Endothelial cell of umbilical vein (primary cell): ENCODE measurements at regions not wholly inside any gene's neighbourhood (a gene's known extent, or its start where the extent isn't known, plus 50 kb on each side); places are given as distances from the start of the nearest gene placed in this dataset.
A peak's percentile ranks its signal among the peaks of the same experiment; 100 is the strongest.

ENCODE experiments used
- BruUV-seq: library from RNA; stranded (reverse); fragments of 400-500 nt; replicated peaks from 2 replicates; lab custom pipeline; 2021; lab: Mats Ljungman, UMichigan
- CTCF ChIA-PET: fragments of 300-600, 350-600 bp; sonication (Branson Sonifier 250); formaldehyde crosslinking; loops from one replicate; lab custom pipeline; 2021; ENCODE audit warnings: antibody characterized with exemption, inconsistent platforms; lab: Charles Lee
- POLR2A ChIA-PET: fragments of 300-600, 350-600 bp; sonication (Branson Sonifier 250); formaldehyde crosslinking; loops from one replicate; lab custom pipeline; 2021; ENCODE audit warnings: antibody characterized with exemption, inconsistent platforms; lab: Charles Lee
- DNase-seq: peaks from one replicate; pipeline ENCODE4 v3.0.0-alpha.2; 2011; ENCODE audit warnings: low read depth, low spot score
- FAIRE-seq: peaks from 2 replicates; lab custom pipeline; 2011; peaks lifted over from hg19 to GRCh38; lab: Jason Lieb, UNC
- H2AFZ ChIP-seq: 2 replicates; pipeline ENCODE4 v1.6.0; 2012; ENCODE audit warnings: low read depth, low read length, control low read depth, inconsistent platforms
- H3K27ac ChIP-seq: 2 replicates; pipeline ENCODE4 v1.5.1; 2011; ENCODE audit warnings: low read depth, mild to moderate bottlenecking, control low read depth, low read length, moderate library complexity; ENCODE audit not compliant: insufficient read depth
- H3K27me3 ChIP-seq, 2 experiments: 2 replicates each; pipeline versions ENCODE4 v1.6.0 to v1.6.1; 2011; ENCODE audit warnings: low read length in 2 of 2, mixed read lengths in 1 of 2; ENCODE audit not compliant: control insufficient read depth in 2 of 2, insufficient read depth in 2 of 2
- H3K36me3 ChIP-seq, 2 experiments: 2 replicates in 1 of 2; 3 replicates in 1 of 2; pipeline ENCODE4 v1.5.1; 2011; ENCODE audit warnings: low read length in 2 of 2, mild to moderate bottlenecking in 1 of 2, moderate library complexity in 1 of 2; ENCODE audit not compliant: control insufficient read depth in 2 of 2, insufficient read depth in 2 of 2; ENCODE audit errors: extremely low read depth in 1 of 2
- H3K4me1 ChIP-seq: 3 replicates; pipeline ENCODE4 v1.5.1; 2011; ENCODE audit warnings: mild to moderate bottlenecking, low read length; ENCODE audit not compliant: control insufficient read depth, insufficient read depth; ENCODE audit errors: extremely low read depth
- H3K4me2 ChIP-seq: 2 replicates; pipeline ENCODE4 v1.6.1; 2011; ENCODE audit warnings: low read length, control low read depth, mixed read lengths; ENCODE audit not compliant: insufficient read depth
- H3K4me3 ChIP-seq, 3 experiments: fragments of 200-600 bp in 1 of 3; sonication (generic), shearing (Covaris generic) in 1 of 3; replicated peaks in 1 of 3; 2 replicates each; pipeline ENCODE4 v1.5.1; 2011 to 2016; ENCODE audit warnings: control low read depth in 3 of 3, low read length in 3 of 3, mild to moderate bottlenecking in 2 of 3, inconsistent platforms in 1 of 3, low read depth in 1 of 3, moderate library complexity in 1 of 3; ENCODE audit not compliant: insufficient read depth in 1 of 3
- H3K79me2 ChIP-seq: 2 replicates; pipeline ENCODE4 v1.6.0; 2012; ENCODE audit warnings: low read length, inconsistent platforms; ENCODE audit not compliant: control insufficient read depth, insufficient read depth
- H3K9ac ChIP-seq: replicated peaks from 2 replicates; pipeline ENCODE3; 2011; ENCODE audit warnings: low read length, control low read depth; ENCODE audit not compliant: insufficient read depth; ENCODE audit errors: extremely low read depth
- H3K9me1 ChIP-seq: replicated peaks from 3 replicates; pipeline ENCODE4 v1.6.0; 2011; ENCODE audit warnings: mild to moderate bottlenecking, low read length; ENCODE audit not compliant: control insufficient read depth, insufficient read depth; ENCODE audit errors: extremely low read depth
- H3K9me3 ChIP-seq: replicated peaks from 2 replicates; pipeline ENCODE4 v1.5.1; 2012; ENCODE audit warnings: low read length, inconsistent platforms; ENCODE audit not compliant: control insufficient read depth, insufficient read depth
- H4K20me1 ChIP-seq: replicated peaks from 2 replicates; pipeline ENCODE3; 2011; ENCODE audit warnings: mild to moderate bottlenecking, low read length; ENCODE audit not compliant: control insufficient read depth, insufficient read depth; ENCODE audit errors: extremely low read depth
- EZH2 ChIP-seq: IDR thresholded peaks from 2 replicates; pipeline ENCODE4 v1.6.1; 2012; ENCODE audit warnings: borderline replicate concordance, low read depth, mild to moderate bottlenecking, moderate library complexity, low read length, inconsistent platforms; ENCODE audit not compliant: severe bottlenecking
- FOS ChIP-seq: IDR thresholded peaks from 2 replicates; pipeline ENCODE4 v1.6.1; 2011; ENCODE audit warnings: mild to moderate bottlenecking, low read length, moderate library complexity, borderline replicate concordance; ENCODE audit not compliant: insufficient read depth
- GATA2 ChIP-seq: IDR thresholded peaks from 2 replicates; pipeline ENCODE4 v1.7.0; 2011; ENCODE audit warnings: low read depth, mild to moderate bottlenecking, moderate library complexity, mixed read lengths, low read length; ENCODE audit not compliant: insufficient read length, insufficient read depth
- JUN ChIP-seq: IDR thresholded peaks from 2 replicates; pipeline ENCODE4 v1.6.1; 2011; ENCODE audit warnings: borderline replicate concordance, low read depth; ENCODE audit not compliant: insufficient read length, insufficient read depth
- MYC ChIP-seq: IDR thresholded peaks from one replicate; pipeline ENCODE4 v1.6.1; 2011; ENCODE audit warnings: mild to moderate bottlenecking, low read depth, low read length
- POLR2A ChIP-seq: IDR thresholded peaks from 2 replicates; pipeline ENCODE4 v1.6.1; 2012; ENCODE audit warnings: low read depth, mild to moderate bottlenecking, control low read depth, low read length
- POLR2AphosphoS5 ChIP-seq: IDR thresholded peaks from 2 replicates; pipeline ENCODE4 v1.6.1; 2012; ENCODE audit warnings: low read depth, mild to moderate bottlenecking, control low read depth, low read length, moderate library complexity; ENCODE audit not compliant: insufficient read depth
- dilution Hi-C: fragments of 300-500 bp; cut with MboI; formaldehyde crosslinking; loops from one replicate; pipeline ENCODE4 v1.15.0; 2019; ENCODE audit warnings: low sequenced_read_pairs; ENCODE audit not compliant: extremely low pct_ligation_motif_present
- intact Hi-C: fragments of 100-400 bp; cut with micrococcal nuclease; formaldehyde crosslinking; loops from one replicate; pipeline ENCODE4 v1.10.0; 2022
- TF ChIP-seq, protein P1 (sequence below), 2 donors: IDR thresholded peaks; 1 replicate in 1 of 2; 2 replicates in 1 of 2; pipeline ENCODE4 v1.5.1; 2011; ENCODE audit warnings: low read length in 2 of 2, mild to moderate bottlenecking in 2 of 2, moderate library complexity in 2 of 2, control low read depth in 1 of 2, inconsistent platforms in 1 of 2, low read depth in 1 of 2; ENCODE audit not compliant: insufficient read depth in 1 of 2; ENCODE audit errors: extremely low read depth in 1 of 2
- TF ChIP-seq, protein P2 (sequence below): IDR thresholded peaks from 2 replicates; pipeline ENCODE4 v1.6.1; 2011; ENCODE audit not compliant: insufficient read depth, insufficient read length

DNA sequence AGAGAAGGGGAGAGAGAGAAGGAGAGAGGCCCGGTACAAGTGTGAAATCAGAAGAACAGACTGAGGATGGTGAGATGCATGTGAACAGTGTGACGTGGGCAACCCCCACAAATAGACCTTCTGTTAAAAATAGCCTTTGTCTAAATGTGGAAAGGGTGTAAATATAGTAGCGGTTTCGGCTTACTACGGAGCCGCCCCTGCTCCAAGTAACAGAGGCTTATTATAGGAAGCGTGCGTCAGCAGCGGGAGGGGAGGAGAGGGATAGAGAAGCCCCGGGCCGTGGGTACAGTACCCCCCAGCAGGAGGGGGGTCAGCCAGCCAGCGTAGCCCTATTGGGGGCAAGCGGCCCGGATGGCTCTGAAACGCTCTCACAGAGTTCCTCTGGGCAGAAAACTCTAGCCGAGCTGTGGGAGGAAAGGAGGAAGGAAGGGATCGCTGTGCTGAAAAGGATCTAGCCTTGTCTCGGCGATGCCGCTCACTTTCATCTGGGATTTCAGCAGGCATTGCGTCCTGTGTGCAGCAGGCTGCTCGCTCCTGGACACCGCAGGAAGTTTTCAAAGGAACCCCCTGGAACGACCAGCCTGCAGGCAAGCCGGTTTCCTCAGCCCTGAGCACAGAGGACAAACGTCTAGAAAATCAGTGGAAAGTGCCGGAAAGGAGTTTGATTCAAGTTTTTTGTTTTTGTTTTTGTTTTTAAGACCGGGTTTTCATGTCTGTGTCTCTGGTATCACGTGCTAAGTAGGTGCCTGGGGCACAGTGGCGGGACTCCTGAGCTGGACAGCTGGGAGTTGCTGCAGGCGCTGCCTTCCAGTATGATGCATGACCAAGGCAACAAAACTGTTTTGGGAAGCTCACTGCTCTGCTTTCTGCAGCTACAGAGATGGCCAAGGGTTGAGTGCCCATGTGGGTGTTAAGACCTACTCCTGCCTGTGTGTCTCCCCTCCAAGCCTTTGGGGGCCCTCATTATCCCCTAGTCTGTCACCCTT, 146.6 kb downstream of the SEC61B start:
- BruUV-seq = no TSS peak
- ChIA-PET POLR2A (no interaction called here), CTCF (interaction anchor here (0.7 kb wide), 1 partner anchor 62 kb away, joined by 3 read pairs; no protein-coding TSS in a partner anchor)
- Histone ChIP-seq H3K4me2 (peak overlapping the region; percentile 88), H3K27ac (no peak overlapping the region), H3K9me1 (no peaks in the 10 kb centered on the region), H3K9ac (peak overlapping the region; percentile 41), H3K27me3 (no peaks in the 10 kb centered on the region), H4K20me1 (no peaks in the 10 kb centered on the region), H3K36me3 (no peaks in the 10 kb centered on the region), H3K9me3 (no peaks in the 10 kb centered on the region), H2AFZ (peak overlapping the region; percentile 98), H3K4me3 (peak overlapping the region; percentile 17 to 59 (median 58)), H3K79me2 (no peaks in the 10 kb centered on the region), H3K4me1 (peaks cover 10% of the 10 kb centered on the region)
- peak; percentile 48 for DNase-seq
- dilution Hi-C loops = no loop called here
- FAIRE-seq = peak; percentile 97
- TF ChIP-seq JUN = no peak
- TF ChIP-seq GATA2 = no peak
- TF ChIP-seq, protein P1, sequence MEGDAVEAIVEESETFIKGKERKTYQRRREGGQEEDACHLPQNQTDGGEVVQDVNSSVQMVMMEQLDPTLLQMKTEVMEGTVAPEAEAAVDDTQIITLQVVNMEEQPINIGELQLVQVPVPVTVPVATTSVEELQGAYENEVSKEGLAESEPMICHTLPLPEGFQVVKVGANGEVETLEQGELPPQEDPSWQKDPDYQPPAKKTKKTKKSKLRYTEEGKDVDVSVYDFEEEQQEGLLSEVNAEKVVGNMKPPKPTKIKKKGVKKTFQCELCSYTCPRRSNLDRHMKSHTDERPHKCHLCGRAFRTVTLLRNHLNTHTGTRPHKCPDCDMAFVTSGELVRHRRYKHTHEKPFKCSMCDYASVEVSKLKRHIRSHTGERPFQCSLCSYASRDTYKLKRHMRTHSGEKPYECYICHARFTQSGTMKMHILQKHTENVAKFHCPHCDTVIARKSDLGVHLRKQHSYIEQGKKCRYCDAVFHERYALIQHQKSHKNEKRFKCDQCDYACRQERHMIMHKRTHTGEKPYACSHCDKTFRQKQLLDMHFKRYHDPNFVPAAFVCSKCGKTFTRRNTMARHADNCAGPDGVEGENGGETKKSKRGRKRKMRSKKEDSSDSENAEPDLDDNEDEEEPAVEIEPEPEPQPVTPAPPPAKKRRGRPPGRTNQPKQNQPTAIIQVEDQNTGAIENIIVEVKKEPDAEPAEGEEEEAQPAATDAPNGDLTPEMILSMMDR (IDR thresholded peaks at IDR 0.05; ENCODE audit: extremely low read depth in 1 of 2, insufficient read depth in 1 of 2, low read depth in 1 of 2, low read length in 2 of 2) = no peak
- no peak for TF ChIP-seq FOS
- TF ChIP-seq POLR2AphosphoS5 = no peak
- TF ChIP-seq EZH2 = no peak
- TF ChIP-seq MYC = no peak
- TF ChIP-seq, protein P2, sequence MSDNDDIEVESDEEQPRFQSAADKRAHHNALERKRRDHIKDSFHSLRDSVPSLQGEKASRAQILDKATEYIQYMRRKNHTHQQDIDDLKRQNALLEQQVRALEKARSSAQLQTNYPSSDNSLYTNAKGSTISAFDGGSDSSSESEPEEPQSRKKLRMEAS = no peak
- no peak for TF ChIP-seq POLR2A
- intact Hi-C loops = no loop called here
